ENCODE measurements at regions not wholly inside any gene's neighbourhood (a gene's known extent, or its start where the extent isn't known, plus 50 kb on each side); places are given as distances from the start of the nearest gene placed in this dataset.

DNA sequence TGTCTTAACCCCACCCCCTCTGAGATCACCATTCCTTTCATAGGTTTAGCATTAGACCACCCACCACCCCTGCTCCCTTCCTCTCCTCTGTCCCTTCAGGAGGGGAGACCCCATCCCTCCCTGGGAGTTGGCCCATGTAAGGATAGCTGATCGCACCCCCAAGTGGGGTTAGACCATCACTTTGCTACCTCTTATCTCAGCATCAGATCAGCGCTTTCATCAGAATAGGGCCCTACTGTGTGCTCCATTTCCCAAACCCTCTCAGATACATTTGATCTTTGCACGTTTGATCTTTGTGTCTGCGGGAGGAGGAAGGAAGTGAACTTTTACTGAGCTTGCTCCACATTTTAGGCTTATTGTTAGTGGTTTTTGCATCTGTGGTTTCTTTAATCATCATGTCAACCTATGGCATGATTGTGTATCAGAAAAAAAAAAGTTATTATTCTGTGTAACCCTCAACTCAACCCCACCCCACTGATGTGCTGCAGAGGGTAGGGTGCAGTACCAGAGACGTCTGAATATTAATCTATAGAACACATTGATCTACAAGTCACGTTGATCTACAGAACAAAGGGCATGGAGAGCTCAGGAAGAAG is 81.2 kb downstream of the PDCL3 start:
- TF ChIP-seq MYC (IDR thresholded peaks at IDR 0.05; ENCODE audit: low read depth, low read length) (no peak), POLR2A (IDR thresholded peaks at IDR 0.05; ENCODE audit: extremely low read depth, insufficient read length) (no peak)
- TF ChIP-seq, protein P1, sequence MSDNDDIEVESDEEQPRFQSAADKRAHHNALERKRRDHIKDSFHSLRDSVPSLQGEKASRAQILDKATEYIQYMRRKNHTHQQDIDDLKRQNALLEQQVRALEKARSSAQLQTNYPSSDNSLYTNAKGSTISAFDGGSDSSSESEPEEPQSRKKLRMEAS (IDR thresholded peaks at IDR 0.05; ENCODE audit: low read depth, low read length): no peak
- TF ChIP-seq, protein P2, sequence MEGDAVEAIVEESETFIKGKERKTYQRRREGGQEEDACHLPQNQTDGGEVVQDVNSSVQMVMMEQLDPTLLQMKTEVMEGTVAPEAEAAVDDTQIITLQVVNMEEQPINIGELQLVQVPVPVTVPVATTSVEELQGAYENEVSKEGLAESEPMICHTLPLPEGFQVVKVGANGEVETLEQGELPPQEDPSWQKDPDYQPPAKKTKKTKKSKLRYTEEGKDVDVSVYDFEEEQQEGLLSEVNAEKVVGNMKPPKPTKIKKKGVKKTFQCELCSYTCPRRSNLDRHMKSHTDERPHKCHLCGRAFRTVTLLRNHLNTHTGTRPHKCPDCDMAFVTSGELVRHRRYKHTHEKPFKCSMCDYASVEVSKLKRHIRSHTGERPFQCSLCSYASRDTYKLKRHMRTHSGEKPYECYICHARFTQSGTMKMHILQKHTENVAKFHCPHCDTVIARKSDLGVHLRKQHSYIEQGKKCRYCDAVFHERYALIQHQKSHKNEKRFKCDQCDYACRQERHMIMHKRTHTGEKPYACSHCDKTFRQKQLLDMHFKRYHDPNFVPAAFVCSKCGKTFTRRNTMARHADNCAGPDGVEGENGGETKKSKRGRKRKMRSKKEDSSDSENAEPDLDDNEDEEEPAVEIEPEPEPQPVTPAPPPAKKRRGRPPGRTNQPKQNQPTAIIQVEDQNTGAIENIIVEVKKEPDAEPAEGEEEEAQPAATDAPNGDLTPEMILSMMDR (IDR thresholded peaks at IDR 0.05; ENCODE audit: low read depth, low read length): no peak
- peak; percentile 30 for DNase-seq (ENCODE audit: low read depth)
- H3K4me3 ChIP-seq (ENCODE audit: low read depth, low read length): no peak overlapping the region

DNA sequence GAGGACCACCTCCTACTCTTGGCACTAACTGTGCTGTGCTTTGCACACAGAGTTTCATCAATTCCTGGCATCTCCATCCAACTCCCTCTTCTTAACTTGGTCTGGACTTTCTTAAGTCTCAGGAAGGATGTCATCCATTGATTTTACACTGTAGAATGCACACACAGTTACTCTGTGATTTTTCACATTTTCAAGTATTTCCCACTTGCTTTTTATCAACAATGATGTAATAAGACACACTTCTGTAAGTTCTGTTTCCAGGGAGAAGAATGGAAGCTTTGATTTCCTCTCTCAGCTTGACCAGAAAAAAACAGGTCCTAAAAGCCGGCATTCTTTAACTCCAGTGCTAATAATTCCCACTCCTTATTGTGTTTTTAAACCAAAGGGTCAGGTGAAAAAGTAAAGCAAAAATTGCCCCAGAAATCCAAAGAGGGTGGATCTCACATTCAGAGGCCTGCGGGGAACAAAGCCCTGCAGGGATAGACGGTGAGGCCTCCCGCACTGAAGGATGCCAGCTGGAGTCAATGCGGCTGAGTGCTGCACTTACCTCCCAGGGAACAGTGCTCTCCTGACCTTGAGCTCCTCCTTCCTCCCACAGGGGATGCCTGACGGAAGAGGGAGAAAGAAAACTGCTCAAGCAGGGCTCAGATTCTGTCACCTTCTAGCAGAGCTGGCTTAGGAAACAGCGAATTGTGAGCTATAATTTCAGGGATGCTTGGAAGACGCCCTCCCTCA is 83.1 kb downstream of the PDCL3 start:
- no peak overlapping the region for H3K4me3 ChIP-seq (ENCODE audit: low read depth, low read length)
- TF ChIP-seq POLR2A (IDR thresholded peaks at IDR 0.05; ENCODE audit: extremely low read depth, insufficient read length) (no peak), MYC (IDR thresholded peaks at IDR 0.05; ENCODE audit: low read depth, low read length) (no peak)
- TF ChIP-seq, protein P1 (IDR thresholded peaks at IDR 0.05; ENCODE audit: low read depth, low read length): no peak
- TF ChIP-seq, protein P2 (IDR thresholded peaks at IDR 0.05; ENCODE audit: low read depth, low read length): no peak
- DNase-seq (ENCODE audit: low read depth): no peak

DNA sequence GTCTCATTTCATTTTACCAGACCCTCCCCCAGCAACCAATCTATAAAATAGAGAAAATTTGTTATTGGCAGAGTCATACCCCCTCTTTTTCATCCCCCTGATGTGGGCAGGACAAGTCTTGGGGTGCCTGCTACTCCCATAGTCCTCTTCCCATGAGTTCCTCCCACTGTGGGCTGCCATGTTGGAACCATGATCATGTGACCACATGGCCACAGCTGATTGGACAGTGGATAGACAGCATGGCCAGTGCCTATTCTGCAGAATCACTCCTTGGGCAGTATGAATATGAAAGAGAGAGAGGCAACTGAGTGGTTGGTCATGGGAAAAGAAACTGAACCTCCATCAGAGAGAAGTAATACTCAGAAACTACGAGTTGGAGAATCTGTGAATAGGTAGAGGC is 84.9 kb downstream of the PDCL3 start:
- no peak for DNase-seq (ENCODE audit: low read depth)
- H3K4me3 ChIP-seq (ENCODE audit: low read depth, low read length): no peak overlapping the region
- no peak for TF ChIP-seq MYC (IDR thresholded peaks at IDR 0.05; ENCODE audit: low read depth, low read length)
- TF ChIP-seq, protein P1 (IDR thresholded peaks at IDR 0.05; ENCODE audit: low read depth, low read length): no peak
- no peak for TF ChIP-seq POLR2A (IDR thresholded peaks at IDR 0.05; ENCODE audit: extremely low read depth, insufficient read length)
- TF ChIP-seq, protein P2 (IDR thresholded peaks at IDR 0.05; ENCODE audit: low read depth, low read length): no peak

DNA sequence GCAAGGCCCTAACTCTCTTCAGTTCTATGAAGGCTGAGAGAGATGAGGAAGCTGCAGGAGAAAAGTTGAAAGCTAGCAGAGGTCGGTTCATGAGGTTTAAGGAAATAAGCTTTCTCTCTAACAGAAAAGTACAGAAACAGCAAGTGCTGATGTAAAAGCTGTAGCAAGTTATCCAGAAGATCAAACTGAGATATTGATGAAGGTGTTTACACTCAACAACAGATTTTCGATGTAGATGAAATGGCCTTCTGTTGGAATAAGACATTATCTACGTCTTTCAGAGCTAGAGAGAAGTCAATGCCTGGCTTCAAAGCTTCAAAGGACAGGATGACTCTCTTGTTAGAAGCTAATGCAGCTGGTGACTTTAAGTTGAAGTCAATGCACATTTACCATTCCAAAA is 87.4 kb downstream of the PDCL3 start:
- DNase-seq (ENCODE audit: low read depth): no peak
- TF ChIP-seq, protein P1 (IDR thresholded peaks at IDR 0.05; ENCODE audit: low read depth, low read length): no peak
- TF ChIP-seq MYC (IDR thresholded peaks at IDR 0.05; ENCODE audit: low read depth, low read length): no peak
- no peak overlapping the region for H3K4me3 ChIP-seq (ENCODE audit: low read depth, low read length)

DNA sequence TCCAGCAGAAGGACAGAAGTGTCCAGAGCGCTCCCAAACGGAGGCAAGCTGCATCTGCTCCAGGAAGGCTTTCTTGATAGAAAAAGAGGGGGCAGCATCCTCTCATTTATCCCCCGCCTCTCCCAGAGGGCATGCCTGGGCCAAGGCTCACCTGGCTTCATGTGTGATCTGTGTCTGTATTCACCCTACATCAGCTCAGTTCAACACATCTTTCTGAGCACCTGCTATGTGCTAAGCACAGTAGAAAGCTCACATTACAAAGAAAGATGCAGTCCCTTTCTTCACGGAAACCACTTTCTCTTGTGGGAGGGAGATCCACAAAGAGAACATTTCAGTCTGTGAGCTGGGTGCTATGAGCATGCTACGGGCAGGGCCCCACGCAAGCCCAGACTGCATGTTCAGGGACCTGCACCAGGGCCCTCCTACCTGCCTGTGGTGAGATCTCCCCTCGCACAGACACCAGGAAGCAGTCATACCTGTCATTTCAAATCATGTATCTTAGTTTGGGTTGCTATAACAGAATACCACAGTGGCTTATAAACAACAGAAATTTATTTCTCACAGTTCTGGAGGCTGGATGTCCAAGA is 90.7 kb downstream of the PDCL3 start:
- TF ChIP-seq POLR2A (IDR thresholded peaks at IDR 0.05; ENCODE audit: extremely low read depth, insufficient read length) (no peak), MYC (IDR thresholded peaks at IDR 0.05; ENCODE audit: low read depth, low read length) (no peak)
- TF ChIP-seq, protein P1 (IDR thresholded peaks at IDR 0.05; ENCODE audit: low read depth, low read length): no peak
- TF ChIP-seq, protein P2 (IDR thresholded peaks at IDR 0.05; ENCODE audit: low read depth, low read length): no peak
- H3K4me3 ChIP-seq (ENCODE audit: low read depth, low read length): no peak overlapping the region
- DNase-seq (ENCODE audit: low read depth): no peak

DNA sequence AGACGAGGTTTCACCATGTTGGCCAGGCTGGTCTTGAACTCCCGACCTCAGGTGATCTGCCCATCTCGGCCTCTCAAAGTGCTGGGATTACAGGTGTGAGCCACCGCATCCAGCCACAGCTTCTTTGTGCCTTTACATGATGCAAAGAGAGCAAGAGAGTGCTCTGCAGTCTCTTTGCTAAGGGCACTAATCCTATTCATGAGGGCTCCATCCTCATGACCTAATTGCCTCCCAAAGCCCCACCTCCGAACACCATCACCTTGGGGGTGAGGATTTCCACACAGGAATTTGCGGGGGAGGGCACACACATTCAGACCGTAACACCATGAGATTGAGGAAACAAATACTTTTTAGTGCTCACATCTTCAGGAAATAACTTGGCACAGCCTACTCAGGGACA is 91.8 kb downstream of the PDCL3 start:
- DNase-seq (ENCODE audit: low read depth): no peak
- H3K4me3 ChIP-seq (ENCODE audit: low read depth, low read length): no peak overlapping the region
- TF ChIP-seq, protein P1 (IDR thresholded peaks at IDR 0.05; ENCODE audit: low read depth, low read length): no peak
- TF ChIP-seq POLR2A (IDR thresholded peaks at IDR 0.05; ENCODE audit: extremely low read depth, insufficient read length) (no peak), MYC (IDR thresholded peaks at IDR 0.05; ENCODE audit: low read depth, low read length) (no peak)
- TF ChIP-seq, protein P2 (IDR thresholded peaks at IDR 0.05; ENCODE audit: low read depth, low read length): no peak

Data from NB4 (cell line).